Testis (tissue), 2 donors: ENCODE measurements at regions not wholly inside any gene's neighbourhood (a gene's known extent, or its start where the extent isn't known, plus 50 kb on each side); places are given as distances from the start of the nearest gene placed in this dataset.

Source experiments
- CTCF ChIP-seq, 3 experiments: fragments of 450-650 bp in 2 of 3; fragments of 200-600 bp in 1 of 3; sonication (generic) in 1 of 3; IDR thresholded peaks; one replicate each; pipeline ENCODE4 v1.5.1; 2016 to 2019; ENCODE audit warnings: antibody characterized with exemption in 3 of 3, mild to moderate bottlenecking in 2 of 3, moderate library complexity in 1 of 3
- POLR2A ChIP-seq: fragments of 450-650 bp; IDR thresholded peaks from one replicate; pipeline ENCODE4 v1.6.1; 2017; ENCODE audit warnings: antibody characterized with exemption, mild to moderate bottlenecking, moderate library complexity

- TF ChIP-seq CTCF (IDR thresholded peaks at IDR 0.05) (no peak), POLR2A (no peak)
These were observed 746.9 kb downstream of the TBC1D32 start for GRCh38 chr6:120587381-120587780.
